HCT116 (cell line): ENCODE measurements at regions not wholly inside any gene's neighbourhood (a gene's known extent, or its start where the extent isn't known, plus 50 kb on each side); places are given as distances from the start of the nearest gene placed in this dataset.

Source experiments
- ATAC-seq: fragments of 200-7000 bp; cut with Tn5 transposase; 2 replicates; pipeline ENCODE4 v1.9.1; 2020; ENCODE audit warnings: mild to moderate bottlenecking, moderate library complexity
- BruUV-seq: library from RNA; stranded (reverse); fragments of 400-500 nt; replicated peaks from 2 replicates; lab custom pipeline; 2021; lab: Mats Ljungman, UMichigan
- CTCF ChIA-PET: fragments of 300-600 bp; sonication (Branson Sonifier 250); formaldehyde crosslinking; loops from one replicate; lab custom pipeline; 2021; ENCODE audit warnings: antibody characterized with exemption; lab: Charles Lee
- POLR2A ChIA-PET: fragments of 300-600, 350-600 bp; sonication (Branson Sonifier 250); formaldehyde crosslinking; loops from one replicate; lab custom pipeline; 2021; ENCODE audit warnings: antibody characterized with exemption; lab: Charles Lee
- RAD21 ChIA-PET, 2 experiments: fragments of 300-600 bp; sonication (Branson Sonifier 250); formaldehyde crosslinking; loops; one replicate each; lab custom pipeline; 2023; ENCODE audit warnings: low total read pairs in 2 of 2; ENCODE audit not compliant: uncharacterized antibody in 2 of 2, unreplicated experiment in 2 of 2, low non-redundant PET in 1 of 2; lab: Charles Lee
- DNase-seq: peaks from one replicate; pipeline ENCODE4 v3.0.0-alpha.2; 2010; ENCODE audit warnings: low read depth, low spot score
- H2AFZ ChIP-seq: fragments of 200-600 bp; shearing (Covaris generic), sonication (generic); 2 replicates; pipeline ENCODE4 v1.6.1; 2017; ENCODE audit warnings: low read depth, mixed run types, mixed read lengths, antibody characterized with exemption, low read length; ENCODE audit not compliant: poor library complexity, severe bottlenecking
- H3K27ac ChIP-seq: 2 replicates; pipeline ENCODE4 v1.5.1; 2012; ENCODE audit warnings: low read depth, low read length
- H3K27me3 ChIP-seq: fragments of 200-600 bp; sonication (generic); 2 replicates; pipeline ENCODE4 v1.6.1; 2016; ENCODE audit warnings: mixed run types, low read length, mixed read lengths; ENCODE audit not compliant: insufficient read depth
- H3K36me3 ChIP-seq, 2 experiments: fragments of 200-500 bp in 1 of 2; fragments of 200-600 bp in 1 of 2; sonication (Bioruptor generic) in 1 of 2; sonication (generic) in 1 of 2; 2 replicates each; pipeline versions ENCODE4 v1.5.1 to v1.6.1; 2014 to 2016; ENCODE audit warnings: low read length in 2 of 2, inconsistent platforms in 1 of 2, mixed read lengths in 1 of 2, mixed run types in 1 of 2; ENCODE audit not compliant: insufficient read depth in 2 of 2, control insufficient read depth in 1 of 2
- H3K4me1 ChIP-seq, 2 experiments: fragments of 200-600 bp in 1 of 2; sonication (generic) in 1 of 2; 2 replicates each; pipeline versions ENCODE4 v1.5.1 to v1.6.1; 2012 to 2017; ENCODE audit warnings: low read length in 2 of 2, inconsistent platforms in 1 of 2, mild to moderate bottlenecking in 1 of 2, mixed read lengths in 1 of 2, mixed run types in 1 of 2, moderate library complexity in 1 of 2; ENCODE audit not compliant: insufficient read depth in 2 of 2, control insufficient read depth in 1 of 2
- H3K4me2 ChIP-seq: fragments of 200-600 bp; sonication (generic); 2 replicates; pipeline ENCODE4 v1.6.1; 2017; ENCODE audit warnings: mixed run types, low read length, mixed read lengths
- H3K4me3 ChIP-seq, 2 experiments: fragments of 200-600 bp in 1 of 2; sonication (generic) in 1 of 2; replicated peaks in 1 of 2; 2 replicates each; pipeline ENCODE4 v1.5.1; 2011 to 2016; ENCODE audit warnings: low read length in 2 of 2, control low read depth in 1 of 2, low read depth in 1 of 2, mild to moderate bottlenecking in 1 of 2, mixed read lengths in 1 of 2, mixed run types in 1 of 2
- H3K79me2 ChIP-seq: fragments of 200-600 bp; sonication (generic); 2 replicates; pipeline ENCODE4 v1.6.1; 2017; ENCODE audit warnings: mild to moderate bottlenecking, mixed run types, low read length, moderate library complexity, mixed read lengths; ENCODE audit not compliant: insufficient read depth
- H3K9ac ChIP-seq: fragments of 200-600 bp; sonication (generic); 2 replicates; pipeline ENCODE4 v1.6.1; 2016; ENCODE audit warnings: low read length, mixed read lengths
- H3K9me2 ChIP-seq: fragments of 200-600 bp; sonication (generic), shearing (Covaris generic); 2 replicates; pipeline ENCODE4 v1.6.1; 2017; ENCODE audit warnings: mixed run types, mild to moderate bottlenecking, moderate library complexity; ENCODE audit not compliant: insufficient read depth
- H3K9me3 ChIP-seq, 2 experiments: fragments of 200-500 bp in 1 of 2; fragments of 200-600 bp in 1 of 2; sonication (Bioruptor generic) in 1 of 2; sonication (generic) in 1 of 2; 2 replicates each; pipeline ENCODE4 v1.6.1; 2014 to 2017; ENCODE audit warnings: low read length in 2 of 2, mixed read lengths in 2 of 2, inconsistent platforms in 1 of 2, low read depth in 1 of 2, mild to moderate bottlenecking in 1 of 2, mixed run types in 1 of 2, moderate library complexity in 1 of 2; ENCODE audit not compliant: control insufficient read depth in 1 of 2, insufficient read depth in 1 of 2
- H4K20me1 ChIP-seq: fragments of 200-600 bp; sonication (generic), shearing (Covaris generic); 2 replicates; pipeline ENCODE4 v1.6.1; 2017; ENCODE audit warnings: mixed run types, mild to moderate bottlenecking, moderate library complexity; ENCODE audit not compliant: insufficient read depth
- CTCF ChIP-seq, 3 experiments: fragments of 200-600 bp in 1 of 3; sonication (generic) in 1 of 3; IDR thresholded peaks in 2 of 3; conservative IDR thresholded peaks in 1 of 3; 2 replicates each; pipeline ENCODE4 v1.5.1; 2012 to 2017; ENCODE audit warnings: low read depth in 2 of 3, low read length in 2 of 3, antibody characterized with exemption in 1 of 3, borderline replicate concordance in 1 of 3, control low read depth in 1 of 3, mild to moderate bottlenecking in 1 of 3, mixed read lengths in 1 of 3, mixed run types in 1 of 3, moderate library complexity in 1 of 3; ENCODE audit not compliant: insufficient read depth in 1 of 3
- ELF1 ChIP-seq: IDR thresholded peaks from 2 replicates; pipeline ENCODE4 v1.6.1; 2012; ENCODE audit warnings: low read depth, borderline replicate concordance
- EZH2phosphoT487 ChIP-seq: fragments of 200-600 bp; IDR thresholded peaks from 2 replicates; pipeline ENCODE4 v1.6.1; 2018; ENCODE audit warnings: antibody characterized with exemption, borderline replicate concordance
- JUND ChIP-seq: IDR thresholded peaks from 2 replicates; pipeline ENCODE4 v1.6.1; 2012
- REST ChIP-seq: IDR thresholded peaks from 2 replicates; pipeline ENCODE4 v1.6.1; 2012; ENCODE audit warnings: low read depth
- SIN3A ChIP-seq: IDR thresholded peaks from 2 replicates; pipeline ENCODE4 v1.6.1; 2012; ENCODE audit warnings: low read depth
- TCF7L2 ChIP-seq: IDR thresholded peaks from 2 replicates; pipeline ENCODE4 v1.7.0; 2011; ENCODE audit warnings: borderline replicate concordance, inconsistent platforms; ENCODE audit not compliant: insufficient read depth, insufficient read length; ENCODE audit errors: extremely low read depth
- ZBTB33 ChIP-seq: IDR thresholded peaks from 2 replicates; pipeline ENCODE4 v1.6.1; 2011; ENCODE audit warnings: mild to moderate bottlenecking, low read length, moderate library complexity; ENCODE audit not compliant: insufficient replicate concordance; ENCODE audit errors: extremely low read depth
- intact Hi-C: fragments of 100-400 bp; cut with micrococcal nuclease; formaldehyde crosslinking; loops from 2 replicates; pipeline ENCODE4 v1.10.0; 2022
- TF ChIP-seq, protein P1 (sequence below): IDR thresholded peaks from 2 replicates; pipeline ENCODE4 v1.6.1; 2012

GRCh38 chr6:95848717-95849116 is 167.1 kb upstream of the FUT9 start (continued):
- TF ChIP-seq, protein P1, sequence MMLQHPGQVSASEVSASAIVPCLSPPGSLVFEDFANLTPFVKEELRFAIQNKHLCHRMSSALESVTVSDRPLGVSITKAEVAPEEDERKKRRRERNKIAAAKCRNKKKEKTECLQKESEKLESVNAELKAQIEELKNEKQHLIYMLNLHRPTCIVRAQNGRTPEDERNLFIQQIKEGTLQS = no peak
- no peak for TF ChIP-seq TCF7L2
- no peak for TF ChIP-seq REST
- no peak for TF ChIP-seq EZH2phosphoT487

- TF ChIP-seq CTCF (IDR thresholded peaks at IDR 0.05 in 2 of 3, conservative IDR thresholded peaks at IDR 0.05 in 1 of 3; ENCODE audit: borderline replicate concordance in 1 of 3, insufficient read depth in 1 of 3, low read depth in 2 of 3, low read length in 2 of 3) (no peak), ZBTB33 (no peak), SIN3A (no peak), JUND (no peak), ELF1 (no peak)
- Histone ChIP-seq H3K36me3 (no peaks in the 10 kb centered on the region), H4K20me1 (no peaks in the 10 kb centered on the region), H3K9ac (no peak overlapping the region), H3K79me2 (no peaks in the 10 kb centered on the region), H3K27me3 (no peaks in the 10 kb centered on the region), H2AFZ (no peak overlapping the region), H3K4me1 (no peaks in the 10 kb centered on the region), H3K9me3 (no peaks in the 10 kb centered on the region), H3K4me2 (no peak overlapping the region), H3K9me2 (no peaks in the 10 kb centered on the region), H3K4me3 (no peak overlapping the region), H3K27ac (no peak overlapping the region)
- intact Hi-C loops = no loop called here
- ATAC-seq (no peak), DNase-seq (no peak)
- RAD21 ChIA-PET = no interaction called here
- no TSS peak for BruUV-seq
- POLR2A ChIA-PET = no interaction called here
- CTCF ChIA-PET = no interaction called here
Observed at GRCh38 chr6:95856876-95857364, 158.9 kb upstream of the FUT9 start.
